ENCODE measurements at regions not wholly inside any gene's neighbourhood (a gene's known extent, or its start where the extent isn't known, plus 50 kb on each side); places are given as distances from the start of the nearest gene placed in this dataset.

DNA sequence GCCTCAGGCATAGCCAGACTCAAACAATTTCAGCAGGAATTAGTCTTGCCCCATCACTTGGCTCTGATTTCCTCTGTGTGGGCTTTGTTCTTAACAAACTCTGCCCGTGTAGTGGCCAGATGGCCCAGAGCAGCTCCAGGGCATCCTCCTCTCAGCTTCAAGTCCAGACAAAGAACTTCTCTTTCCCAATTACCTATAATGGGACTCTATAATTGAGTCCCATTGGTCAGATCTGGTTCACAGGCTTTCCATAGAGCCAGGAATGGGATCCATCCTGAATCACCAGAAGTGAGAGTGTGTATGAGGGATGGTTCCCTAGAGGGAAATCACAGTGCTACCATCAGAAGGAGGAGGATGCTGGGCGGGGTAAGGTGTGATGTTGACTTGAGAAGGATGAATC is 515.8 kb downstream of the KIF4B start:
- no peak overlapping the region for H3K4me3 ChIP-seq (ENCODE audit: extremely low read depth in 1 of 4, insufficient read depth in 2 of 4, low read depth in 3 of 4, low read length in 4 of 4)
- WGBS, 2 experiments (ENCODE audit: extremely low coverage in 1 of 2, insufficient coverage in 1 of 2, insufficient read length in 1 of 2, insufficient replicate concordance in 2 of 2, low coverage in 1 of 2, low lambda C conversion rate in 2 of 2, missing lambda C conversion rate in 1 of 2) = 88% methylated on average over 2 of the region's 2 CpGs; no CpG with 5 or more reads in 1 of the 2 experiments
- H3K23me2 ChIP-seq (ENCODE audit: low read depth, low read length) = no peaks in the 10 kb centered on the region
- H3K27me3 ChIP-seq (replicated peaks in 1 of 4; ENCODE audit: control insufficient read depth in 3 of 4, extremely low read depth in 1 of 4, insufficient read depth in 3 of 4, low read length in 3 of 4) = no peaks in the 10 kb centered on the region
- FAIRE-seq = no peak
- H3K36me3 ChIP-seq (ENCODE audit: control insufficient read depth in 2 of 4, insufficient read depth in 4 of 4, low read length in 3 of 4) = no peaks in the 10 kb centered on the region
- H2BK12ac ChIP-seq (ENCODE audit: low read depth, low read length) = no peak overlapping the region
- H3K56ac ChIP-seq (replicated peaks; ENCODE audit: insufficient read length, low read depth, low read length) = no peak overlapping the region
- no peak overlapping the region for H4K8ac ChIP-seq (ENCODE audit: extremely low read depth, insufficient read depth, low read length)
- H4K20me1 ChIP-seq (replicated peaks in 1 of 2; ENCODE audit: control insufficient read depth in 1 of 2, insufficient read depth in 2 of 2, low read length in 2 of 2) = no peaks in the 10 kb centered on the region
- CTCF ChIA-PET (ENCODE audit: partially characterized antibody) = interaction anchor here (0.9 to 1.2 kb wide), 2 partner anchors 15 to 63 kb away, joined by 3 read pairs; no protein-coding TSS in a partner anchor
- H3K9me3 ChIP-seq (ENCODE audit: insufficient read depth in 2 of 2, low read depth in 1 of 2, low read length in 1 of 2) = no peaks in the 10 kb centered on the region
- DNase-seq (ENCODE audit: low read depth in 1 of 2, low spot score in 2 of 2) = no peak
- H4K91ac ChIP-seq (replicated peaks; ENCODE audit: insufficient read length, low read length) = no peak overlapping the region
- H2AK5ac ChIP-seq (ENCODE audit: low read depth, low read length) = no peak overlapping the region
- H3K14ac ChIP-seq (ENCODE audit: insufficient read length) = no peak overlapping the region
- POLR2A ChIA-PET (ENCODE audit: partially characterized antibody) = no interaction called here
- H2AFZ ChIP-seq (ENCODE audit: low read length) = no peak overlapping the region
- H3K4me2 ChIP-seq (ENCODE audit: insufficient read depth in 1 of 2, low read depth in 2 of 2, low read length in 2 of 2) = no peak overlapping the region
- H2BK5ac ChIP-seq (ENCODE audit: low read depth, low read length) = no peak overlapping the region
- H3K4me1 ChIP-seq (replicated peaks in 1 of 4; ENCODE audit: control insufficient read depth in 3 of 4, insufficient read depth in 4 of 4, low read length in 3 of 4) = no peaks in the 10 kb centered on the region; a peak in 1 of 7 replicates
- H3K79me2 ChIP-seq (ENCODE audit: control insufficient read depth in 1 of 2, insufficient read depth in 2 of 2, low read length in 2 of 2) = no peaks in the 10 kb centered on the region
- no peak overlapping the region for H3K4ac ChIP-seq (replicated peaks; ENCODE audit: insufficient read length, low read depth, low read length)
- H3K18ac ChIP-seq (ENCODE audit: extremely low read depth, low read length) = no peak overlapping the region
- no peak overlapping the region for H4K5ac ChIP-seq (ENCODE audit: insufficient read length, low read depth, low read length)
- no peaks in the 10 kb centered on the region for H3K79me1 ChIP-seq (ENCODE audit: low read depth, low read length)
- H2BK20ac ChIP-seq (ENCODE audit: low read length) = no peak overlapping the region
- H3K9ac ChIP-seq (replicated peaks in 1 of 4; ENCODE audit: extremely low read depth in 1 of 4, low read depth in 3 of 4, low read length in 3 of 4) = no peak overlapping the region
- H3K23ac ChIP-seq (ENCODE audit: insufficient read length) = no peak overlapping the region
- H2BK15ac ChIP-seq (ENCODE audit: low read length) = no peak overlapping the region
- TF ChIP-seq TAF1 (IDR thresholded peaks at IDR 0.05; ENCODE audit: low read depth, low read length) (no peak), KDM4A (IDR thresholded peaks at IDR 0.05; ENCODE audit: low read depth, low read length, severe bottlenecking) (no peak), EZH2 (IDR thresholded peaks at IDR 0.05; ENCODE audit: low read depth, low read length, severe bottlenecking) (no peak), CBX5 (IDR thresholded peaks at IDR 0.05; ENCODE audit: low read depth, low read length) (no peak), BACH1 (IDR thresholded peaks at IDR 0.05; ENCODE audit: low read length) (no peak), GTF2F1 (IDR thresholded peaks at IDR 0.05; ENCODE audit: borderline replicate concordance, low read depth, low read length) (no peak), TCF12 (IDR thresholded peaks at IDR 0.05; ENCODE audit: low read depth, low read length) (no peak), SP2 (IDR thresholded peaks at IDR 0.05; ENCODE audit: low read length) (no peak), CHD1 (IDR thresholded peaks at IDR 0.05; ENCODE audit: low read depth, low read length) (no peak)
- H3K27ac ChIP-seq (ENCODE audit: low read depth, low read length) = no peak overlapping the region
- no peak overlapping the region for H2BK120ac ChIP-seq (replicated peaks; ENCODE audit: low read depth, low read length)

Data from H1 (cell line).